Uterus (tissue), 2 donors: ENCODE measurements at regions not wholly inside any gene's neighbourhood (a gene's known extent, or its start where the extent isn't known, plus 50 kb on each side); places are given as distances from the start of the nearest gene placed in this dataset.
"Not testable (repeated sequence)": the region's sequence is repeated elsewhere in the genome, so short reads cannot be mapped to it uniquely, and the experiment has no call there.

Experiments
- CTCF ChIP-seq, 4 experiments: fragments of 200-600 bp in 2 of 4; fragments of 450-650 bp in 2 of 4; sonication (generic) in 2 of 4; IDR thresholded peaks; one replicate each; pipeline ENCODE4 v1.5.1; 2016 to 2019; ENCODE audit warnings: antibody characterized with exemption in 4 of 4, mild to moderate bottlenecking in 2 of 4, moderate library complexity in 1 of 4
- POLR2A ChIP-seq, 2 donors: fragments of 450-650 bp; IDR thresholded peaks; one replicate each; pipeline ENCODE4 v1.6.1; 2016; ENCODE audit warnings: antibody characterized with exemption in 2 of 2, mild to moderate bottlenecking in 1 of 2, moderate library complexity in 1 of 2

GRCh38 chr11:49298017-49298416 is 89.6 kb upstream of the FOLH1 start:
- not testable (repeated sequence) for TF ChIP-seq CTCF, POLR2A (IDR thresholded peaks at IDR 0.05)
